Upper lobe of left lung (tissue), 6 donors: ENCODE measurements at regions not wholly inside any gene's neighbourhood (a gene's known extent, or its start where the extent isn't known, plus 50 kb on each side); places are given as distances from the start of the nearest gene placed in this dataset.
A peak's percentile ranks its signal among the peaks of the same experiment; 100 is the strongest.

Experiments used
- ATAC-seq, 2 donors: fragments of 200-7000 bp; cut with Tn5 transposase; one replicate each; pipeline ENCODE4 v1.9.1; 2022; ENCODE audit warnings: mild to moderate bottlenecking in 2 of 2, moderate library complexity in 2 of 2; ENCODE audit not compliant: low FRiP score in 2 of 2
- DNase-seq, 2 donors: peaks; one replicate each; pipeline ENCODE4 v3.0.0-alpha.2; 2019 to 2020
- H3K27ac ChIP-seq, 4 donors: fragments of 200-600 bp; sonication (generic); one replicate each; pipeline ENCODE4 v1.5.1; 2016 to 2019
- H3K27me3 ChIP-seq, 4 donors: fragments of 200-600 bp; sonication (generic); one replicate each; pipeline ENCODE4 v1.5.1; 2017 to 2019
- H3K36me3 ChIP-seq, 4 donors: fragments of 200-600 bp; sonication (generic); one replicate each; pipeline ENCODE4 v1.5.1; 2016 to 2019
- H3K4me1 ChIP-seq, 4 donors: fragments of 200-600 bp; sonication (generic); one replicate each; pipeline ENCODE4 v1.5.1; 2018 to 2019
- H3K4me3 ChIP-seq, 4 donors: fragments of 200-600 bp; sonication (generic); one replicate each; pipeline ENCODE4 v1.5.1; 2017 to 2019; ENCODE audit warnings: mild to moderate bottlenecking in 2 of 4, moderate library complexity in 1 of 4
- H3K9me3 ChIP-seq, 4 donors: fragments of 200-600 bp; sonication (generic); one replicate each; pipeline ENCODE4 v1.5.1; 2018 to 2019
- CTCF ChIP-seq, 6 experiments: fragments of 450-650 bp in 4 of 6; fragments of 200-600 bp in 2 of 6; sonication (generic) in 2 of 6; IDR thresholded peaks; one replicate each; pipeline ENCODE4 v1.5.1; 2016 to 2019; ENCODE audit warnings: antibody characterized with exemption in 6 of 6
- EP300 ChIP-seq, 4 donors: sonication (generic); formaldehyde crosslinking; IDR thresholded peaks; one replicate each; pipeline ENCODE4 v1.5.1; 2017; ENCODE audit warnings: antibody characterized with exemption in 4 of 4, control low read depth in 2 of 4
- POLR2A ChIP-seq, 4 donors: fragments of 450-650 bp; IDR thresholded peaks; one replicate each; pipeline ENCODE4 v1.5.1; 2016 to 2017; ENCODE audit warnings: antibody characterized with exemption in 4 of 4, mild to moderate bottlenecking in 2 of 4
- POLR2AphosphoS5 ChIP-seq, 2 donors: sonication (generic); formaldehyde crosslinking; IDR thresholded peaks; one replicate each; pipeline ENCODE4 v1.5.1; 2017; ENCODE audit warnings: antibody characterized with exemption in 2 of 2
- WGBS, 2 donors: methylation state at CpG; one replicate each; pipeline ENCODE4 v1.1.5; 2017 to 2018; 5-methylcytosine and 5-hydroxymethylcytosine counted together
- donor health status: DM: no; HTN: no; CAD: no; lungs with moderate emphysema.
- donor health status: DM: no; HTN: yes; CAD: no; lungs with severe emphysema.

GRCh38 chr22:47374901-47375575 lies 612.6 kb downstream of the TBC1D22A start:
- H3K27me3 ChIP-seq = no peaks in the 10 kb centered on the region
- DNase-seq = peak; percentile 10 to 69

GRCh38 chr22:47374273-47374771 lies 611.9 kb downstream of the TBC1D22A start:
- H3K9me3 ChIP-seq = no peaks in the 10 kb centered on the region
- ATAC-seq = no peak
- H3K4me3 ChIP-seq = no peak overlapping the region
- 85 to 89% methylated on average over 12 to 15 of the region's 15 CpGs for WGBS, 2 donors
- no peaks in the 10 kb centered on the region for H3K27me3 ChIP-seq
- no peaks in the 10 kb centered on the region for H3K4me1 ChIP-seq
- no peaks in the 10 kb centered on the region for H3K36me3 ChIP-seq
- no peak overlapping the region for H3K27ac ChIP-seq
- peak; percentile 12 to 50 for DNase-seq
- TF ChIP-seq POLR2A (IDR thresholded peaks at IDR 0.05) (no peak), CTCF (IDR thresholded peaks at IDR 0.05) (no peak), POLR2AphosphoS5 (IDR thresholded peaks at IDR 0.05) (no peak), EP300 (IDR thresholded peaks at IDR 0.05) (no peak)

More at GRCh38 chr22:47374901-47375575, 612.6 kb downstream of the TBC1D22A start:
- Histone ChIP-seq H3K27ac (no peak overlapping the region), H3K9me3 (no peaks in the 10 kb centered on the region), H3K36me3 (no peaks in the 10 kb centered on the region), H3K4me3 (no peak overlapping the region), H3K4me1 (no peaks in the 10 kb centered on the region)
- 47 to 83% methylated on average over 3 to 18 of the region's 18 CpGs for WGBS, 2 donors
- TF ChIP-seq EP300 (IDR thresholded peaks at IDR 0.05) (no peak), POLR2A (IDR thresholded peaks at IDR 0.05) (no peak), CTCF (IDR thresholded peaks at IDR 0.05) (no peak), POLR2AphosphoS5 (IDR thresholded peaks at IDR 0.05) (no peak)
- ATAC-seq = no peak

GRCh38 chr22:47373648-47374272 lies 611.3 kb downstream of the TBC1D22A start:
- TF ChIP-seq EP300 (IDR thresholded peaks at IDR 0.05) (no peak), POLR2AphosphoS5 (IDR thresholded peaks at IDR 0.05) (no peak), POLR2A (IDR thresholded peaks at IDR 0.05) (no peak), CTCF (IDR thresholded peaks at IDR 0.05) (no peak)
- no peak overlapping the region for H3K27ac ChIP-seq
- H3K9me3 ChIP-seq = no peaks in the 10 kb centered on the region
- ATAC-seq (no peak), DNase-seq (no peak)
- 65 to 68% methylated on average over 11 to 13 of the region's 13 CpGs for WGBS, 2 donors
- no peaks in the 10 kb centered on the region for H3K4me1 ChIP-seq
- no peaks in the 10 kb centered on the region for H3K36me3 ChIP-seq
- H3K4me3 ChIP-seq = no peak overlapping the region
- no peaks in the 10 kb centered on the region for H3K27me3 ChIP-seq

- H3K36me3 ChIP-seq = no peaks in the 10 kb centered on the region
- ATAC-seq (no peak), DNase-seq (peak; percentile 18 to 76)
- no peaks in the 10 kb centered on the region for H3K9me3 ChIP-seq
- no peak overlapping the region for H3K27ac ChIP-seq
- H3K4me1 ChIP-seq = no peaks in the 10 kb centered on the region
- no peak overlapping the region for H3K4me3 ChIP-seq
- 87 to 92% methylated on average over 26 to 27 of the region's 27 CpGs for WGBS, 2 donors
- H3K27me3 ChIP-seq = no peaks in the 10 kb centered on the region
- TF ChIP-seq POLR2A (IDR thresholded peaks at IDR 0.05) (no peak), POLR2AphosphoS5 (IDR thresholded peaks at IDR 0.05) (no peak), CTCF (IDR thresholded peaks at IDR 0.05) (no peak), EP300 (IDR thresholded peaks at IDR 0.05) (no peak)
Measured at GRCh38 chr22:47372596-47373385, 610.3 kb downstream of the TBC1D22A start.
